ENCODE measurements at regions not wholly inside any gene's neighbourhood (a gene's known extent, or its start where the extent isn't known, plus 50 kb on each side); places are given as distances from the start of the nearest gene placed in this dataset.

- TF ChIP-seq PATZ1 (CRISPR knock-in tag; IDR thresholded peaks at IDR 0.05; ENCODE audit: borderline replicate concordance): no peak
- TF ChIP-seq ZFP3 (CRISPR knock-in tag; IDR thresholded peaks at IDR 0.05): no peak
- TF ChIP-seq CREB5 (CRISPR knock-in tag; IDR thresholded peaks at IDR 0.05; ENCODE audit: low read depth): no peak
- TF ChIP-seq TSHZ2 (CRISPR knock-in tag; IDR thresholded peaks at IDR 0.05): no peak
- no peak for TF ChIP-seq ZNF8 (CRISPR knock-in tag; IDR thresholded peaks at IDR 0.05)
- TF ChIP-seq ARNTL (CRISPR knock-in tag; IDR thresholded peaks at IDR 0.05; ENCODE audit: borderline replicate concordance, low read depth): no peak
- no peak for TF ChIP-seq BACH2 (CRISPR knock-in tag; IDR thresholded peaks at IDR 0.05; ENCODE audit: borderline replicate concordance)
- no peak for TF ChIP-seq RARB (CRISPR knock-in tag; IDR thresholded peaks at IDR 0.05)
- no peak for TF ChIP-seq OSR1 (CRISPR knock-in tag; IDR thresholded peaks at IDR 0.05)
- no peak for TF ChIP-seq TOX (CRISPR knock-in tag; IDR thresholded peaks at IDR 0.05; ENCODE audit: borderline replicate concordance)
- TF ChIP-seq ZFP30 (CRISPR knock-in tag; IDR thresholded peaks at IDR 0.05): no peak
- TF ChIP-seq CSDC2 (CRISPR knock-in tag; IDR thresholded peaks at IDR 0.05): no peak
- TF ChIP-seq PPARA (CRISPR knock-in tag; IDR thresholded peaks at IDR 0.05; ENCODE audit: borderline replicate concordance): no peak
- TF ChIP-seq GLIS3 (CRISPR knock-in tag; IDR thresholded peaks at IDR 0.05): no peak
Observed at GRCh38 chr14:45998554-45998953, 653.0 kb downstream of the RPL10L start.
